Hepatocyte (in vitro differentiated cells): ENCODE measurements at regions not wholly inside any gene's neighbourhood (a gene's known extent, or its start where the extent isn't known, plus 50 kb on each side); places are given as distances from the start of the nearest gene placed in this dataset.

Experiments used
- EZH2 ChIP-seq: fragments of 200-600 bp; sonication (generic); IDR thresholded peaks from 2 replicates; pipeline ENCODE4 v1.6.1; 2016; ENCODE audit warnings: antibody characterized with exemption, mild to moderate bottlenecking, borderline replicate concordance
- EZH2phosphoT487 ChIP-seq: fragments of 200-600 bp; sonication (generic); IDR thresholded peaks from one replicate; pipeline ENCODE4 v1.6.1; 2018; ENCODE audit warnings: antibody characterized with exemption, mild to moderate bottlenecking, low read depth, moderate library complexity; ENCODE audit not compliant: unreplicated experiment, severe bottlenecking
- TF ChIP-seq, protein P1 (sequence below): fragments of 200-600 bp; sonication (generic); IDR thresholded peaks from 2 replicates; pipeline ENCODE4 v1.5.1; 2016; ENCODE audit warnings: antibody characterized with exemption, mild to moderate bottlenecking; ENCODE audit not compliant: poor library complexity

DNA sequence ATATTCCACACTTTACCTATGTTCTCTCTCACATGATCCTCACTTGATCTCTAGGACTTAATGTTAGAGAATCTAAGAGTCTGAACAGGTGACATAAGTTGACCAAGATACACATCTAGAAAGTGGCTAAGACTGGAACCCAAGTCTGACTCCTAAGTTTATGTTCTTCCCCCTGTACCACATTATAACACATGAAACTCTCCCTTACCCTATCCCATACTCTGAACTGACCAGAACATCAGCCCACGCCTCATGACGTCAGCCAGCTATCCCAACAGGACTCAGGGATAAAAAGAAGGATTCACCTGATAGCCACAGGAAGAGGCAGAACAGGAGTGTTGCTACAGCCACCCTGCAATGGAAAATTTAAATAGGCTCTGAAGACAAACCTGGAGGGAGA, 392.2 kb downstream of the ZEB2 start:
- TF ChIP-seq, protein P1, sequence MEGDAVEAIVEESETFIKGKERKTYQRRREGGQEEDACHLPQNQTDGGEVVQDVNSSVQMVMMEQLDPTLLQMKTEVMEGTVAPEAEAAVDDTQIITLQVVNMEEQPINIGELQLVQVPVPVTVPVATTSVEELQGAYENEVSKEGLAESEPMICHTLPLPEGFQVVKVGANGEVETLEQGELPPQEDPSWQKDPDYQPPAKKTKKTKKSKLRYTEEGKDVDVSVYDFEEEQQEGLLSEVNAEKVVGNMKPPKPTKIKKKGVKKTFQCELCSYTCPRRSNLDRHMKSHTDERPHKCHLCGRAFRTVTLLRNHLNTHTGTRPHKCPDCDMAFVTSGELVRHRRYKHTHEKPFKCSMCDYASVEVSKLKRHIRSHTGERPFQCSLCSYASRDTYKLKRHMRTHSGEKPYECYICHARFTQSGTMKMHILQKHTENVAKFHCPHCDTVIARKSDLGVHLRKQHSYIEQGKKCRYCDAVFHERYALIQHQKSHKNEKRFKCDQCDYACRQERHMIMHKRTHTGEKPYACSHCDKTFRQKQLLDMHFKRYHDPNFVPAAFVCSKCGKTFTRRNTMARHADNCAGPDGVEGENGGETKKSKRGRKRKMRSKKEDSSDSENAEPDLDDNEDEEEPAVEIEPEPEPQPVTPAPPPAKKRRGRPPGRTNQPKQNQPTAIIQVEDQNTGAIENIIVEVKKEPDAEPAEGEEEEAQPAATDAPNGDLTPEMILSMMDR, result no peak
- no peak for TF ChIP-seq EZH2phosphoT487
- TF ChIP-seq EZH2, result no peak
